CD4-positive, alpha-beta T cell treated with Interferon alpha-2 for 1 hour (primary cell): ENCODE measurements at regions not wholly inside any gene's neighbourhood (a gene's known extent, or its start where the extent isn't known, plus 50 kb on each side); places are given as distances from the start of the nearest gene placed in this dataset.

ENCODE experiments used
- DNase-seq, 2 donors: peaks; one replicate each; pipeline ENCODE4 v3.0.0-alpha.2; 2020 to 2022

DNA sequence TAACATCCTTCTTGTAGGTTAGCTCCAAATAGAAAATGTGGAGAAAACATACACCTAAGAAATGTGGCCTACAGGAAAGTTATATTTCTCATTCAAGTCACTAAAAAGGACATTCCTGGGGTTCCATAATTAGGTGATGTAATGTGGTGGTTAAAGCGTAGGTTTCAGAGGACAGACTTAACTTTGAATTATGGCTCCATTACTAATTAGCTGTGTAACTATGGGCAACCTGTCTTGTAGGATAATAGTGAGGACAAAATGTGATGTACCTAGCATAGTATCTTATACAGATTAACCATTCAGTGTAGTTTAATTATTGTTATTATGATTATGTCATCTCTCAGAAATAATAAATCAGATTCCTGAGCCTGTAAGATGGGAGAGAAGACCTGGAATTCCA lies 602.5 kb downstream of the TSN start:
- no peak for DNase-seq

DNA sequence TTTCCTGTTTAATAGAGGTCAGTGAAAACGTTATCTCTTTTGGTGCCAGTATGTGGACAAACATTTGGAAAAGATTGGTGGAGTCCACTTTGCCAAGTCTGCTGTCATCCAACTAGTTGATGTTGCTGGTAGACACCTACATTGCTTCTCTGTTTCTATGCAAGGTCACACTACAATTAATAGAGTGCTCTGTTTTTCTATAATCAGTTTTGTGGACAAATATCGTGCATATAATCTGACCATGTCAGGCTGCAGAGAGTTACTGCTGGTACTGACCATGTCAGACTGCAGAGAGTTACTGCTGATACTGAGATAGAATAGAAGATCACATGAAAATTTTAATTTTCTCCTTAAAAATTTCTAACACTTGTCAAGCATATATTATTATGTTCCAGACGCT lies 603.3 kb downstream of the TSN start:
- no peak for DNase-seq

DNA sequence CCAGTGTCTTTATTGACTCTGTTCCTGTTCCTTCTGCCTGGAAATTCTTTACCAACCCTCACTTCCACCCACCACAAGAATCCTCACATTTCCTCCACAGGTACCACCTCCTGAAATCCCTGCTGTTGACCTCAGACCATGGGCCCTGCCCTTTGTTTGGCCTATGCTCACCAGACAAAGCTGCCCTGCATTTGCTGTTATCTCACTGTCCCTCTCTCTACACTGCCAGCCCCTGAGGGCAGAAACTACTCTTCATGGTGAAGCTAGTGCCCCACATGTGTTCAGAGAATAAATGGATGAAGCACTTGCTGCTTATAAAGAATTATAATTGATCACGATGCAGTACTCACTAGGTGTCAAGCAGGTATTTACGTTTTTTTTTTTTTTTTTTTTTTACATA lies 608.4 kb downstream of the TSN start:
- DNase-seq = no peak

DNA sequence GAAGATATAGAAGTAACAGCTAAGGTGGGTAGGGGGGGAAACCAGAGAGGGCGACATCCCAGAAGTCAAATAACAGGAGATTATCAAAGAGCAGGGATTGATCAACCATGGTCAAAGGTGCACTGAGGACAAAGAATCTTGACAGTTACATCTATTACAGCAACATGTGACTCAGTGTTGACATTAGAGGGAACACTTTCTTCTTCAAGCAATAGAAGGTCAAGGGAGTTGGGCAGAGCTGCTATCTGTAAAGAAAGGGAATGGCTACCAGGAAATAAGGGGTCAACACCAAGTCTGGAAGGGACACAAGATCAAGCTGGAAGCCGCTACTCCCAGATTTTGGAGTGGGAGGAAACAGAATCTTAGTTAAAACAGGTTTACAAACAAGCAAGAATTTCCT lies 611.0 kb downstream of the TSN start:
- DNase-seq = no peak

DNA sequence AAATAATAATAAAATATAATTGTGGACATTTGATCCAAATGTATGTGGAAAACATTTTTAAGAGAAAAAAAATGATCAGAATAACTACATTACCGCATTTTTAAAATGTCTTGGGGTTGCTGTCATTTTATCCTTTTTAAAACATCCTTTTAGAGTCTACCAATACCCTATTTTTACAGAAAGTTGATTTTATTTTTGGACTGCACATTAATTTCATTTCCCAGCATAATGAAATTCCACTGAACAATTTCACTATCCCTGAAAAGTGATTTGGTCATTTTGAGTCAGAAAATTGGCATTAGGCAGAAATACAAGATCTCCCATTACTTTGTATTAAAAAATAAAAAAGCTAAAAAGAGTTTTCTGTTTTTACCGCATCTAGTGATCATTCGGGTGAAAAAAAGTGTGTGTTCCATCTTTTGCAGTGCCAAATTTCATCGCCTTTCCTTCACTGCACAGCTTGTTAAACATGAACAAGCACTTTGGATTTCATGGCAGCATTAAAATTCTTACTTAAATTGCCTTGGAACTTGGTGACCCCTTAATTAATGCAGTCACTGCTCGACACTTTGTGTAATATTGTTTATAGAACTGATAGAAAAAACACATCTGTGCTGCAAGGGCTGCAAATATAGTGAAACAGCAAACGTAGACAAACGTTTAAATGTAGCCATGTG lies 611.7 kb downstream of the TSN start:
- DNase-seq = no peak

DNA sequence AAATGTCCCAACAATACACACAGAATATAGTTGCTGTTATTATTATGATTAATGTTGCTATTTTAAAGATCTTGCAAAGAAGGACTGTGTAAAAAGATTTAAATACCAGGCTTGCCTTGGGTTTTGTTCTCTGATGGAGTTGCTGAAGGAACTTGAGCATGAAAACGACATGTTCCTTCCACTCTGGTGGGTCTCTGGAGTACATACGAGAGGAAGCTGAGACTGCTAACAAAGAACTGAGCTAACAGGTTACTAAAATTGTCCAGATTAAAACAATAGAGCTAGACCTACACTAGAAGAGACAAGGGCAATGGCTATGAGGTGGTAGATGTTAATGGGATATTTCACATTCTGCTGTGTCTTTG lies 612.2 kb downstream of the TSN start:
- DNase-seq = no peak

DNA sequence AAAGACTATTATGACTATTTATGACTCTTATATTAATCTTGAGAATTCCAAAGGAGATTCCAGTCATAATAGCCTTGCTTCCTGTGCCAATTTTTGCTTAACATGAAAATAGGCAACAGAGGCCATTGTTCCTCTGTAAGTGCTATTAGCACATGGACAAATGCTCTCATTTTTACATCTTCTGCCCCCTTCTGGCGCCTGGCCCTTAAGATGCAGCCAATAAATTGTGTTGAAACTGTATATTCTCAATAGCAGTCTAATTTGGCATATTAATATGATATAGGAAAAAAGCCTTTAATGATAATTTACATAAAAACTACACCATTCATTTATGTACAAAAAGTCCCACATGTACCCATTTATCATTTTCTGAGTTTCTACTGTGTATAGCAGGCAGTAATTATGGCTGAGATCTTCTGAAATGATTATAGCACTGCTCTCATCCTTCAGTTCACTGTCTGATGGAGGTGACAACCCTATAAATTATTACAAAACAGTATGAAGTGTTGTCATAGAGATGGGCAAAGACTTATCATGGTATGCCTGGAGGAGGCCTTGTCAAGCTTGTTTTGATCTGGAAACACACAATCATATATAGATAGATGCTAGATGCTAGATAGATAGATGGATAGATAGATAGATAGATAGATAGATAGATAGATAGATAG lies 613.3 kb downstream of the TSN start:
- no peak for DNase-seq

DNA sequence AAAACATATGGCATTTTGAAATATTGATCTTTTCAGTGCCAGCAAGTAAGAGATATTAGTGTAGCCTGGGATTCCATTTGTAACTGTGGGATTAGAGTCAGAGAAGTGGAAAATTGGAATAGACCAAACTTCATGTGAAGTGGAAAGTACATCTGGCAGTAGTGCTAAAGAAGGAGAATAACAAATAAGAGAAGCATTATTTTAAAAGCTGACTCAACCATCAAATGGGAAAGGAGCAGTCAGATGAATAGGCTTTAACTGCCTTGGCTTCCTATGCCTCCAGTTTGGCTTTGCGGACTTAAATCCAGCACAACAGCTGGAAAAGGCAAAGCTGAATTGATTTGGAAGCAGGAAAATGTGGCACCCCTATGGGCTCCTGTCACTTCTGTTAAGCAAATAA lies 623.1 kb downstream of the TSN start:
- no peak for DNase-seq

DNA sequence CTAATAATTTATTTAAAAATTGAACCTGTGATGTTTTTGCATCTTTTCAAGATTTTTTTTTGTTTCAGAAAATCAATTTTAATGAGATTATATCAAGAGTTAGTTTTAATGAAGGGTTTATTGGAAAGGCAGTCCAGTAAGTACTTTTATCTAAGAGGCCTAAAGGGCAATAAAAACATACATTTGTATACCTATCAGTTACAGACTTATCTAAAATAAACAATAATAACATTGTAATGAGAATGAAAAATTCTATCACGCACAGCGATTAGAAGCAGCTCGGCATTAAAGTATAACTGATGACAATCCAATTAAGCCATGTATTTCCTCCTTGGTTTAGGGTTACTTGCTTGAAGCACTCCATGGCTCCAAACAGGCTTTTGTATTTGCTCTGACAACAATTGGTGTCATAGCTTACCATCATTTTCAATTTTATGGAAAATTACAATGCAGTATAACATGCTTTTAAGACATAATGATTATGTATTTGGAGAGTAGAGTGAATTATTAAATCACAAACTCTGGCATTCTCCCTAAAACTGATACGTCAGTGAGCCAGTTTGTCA lies 629.4 kb downstream of the TSN start:
- DNase-seq = no peak

DNA sequence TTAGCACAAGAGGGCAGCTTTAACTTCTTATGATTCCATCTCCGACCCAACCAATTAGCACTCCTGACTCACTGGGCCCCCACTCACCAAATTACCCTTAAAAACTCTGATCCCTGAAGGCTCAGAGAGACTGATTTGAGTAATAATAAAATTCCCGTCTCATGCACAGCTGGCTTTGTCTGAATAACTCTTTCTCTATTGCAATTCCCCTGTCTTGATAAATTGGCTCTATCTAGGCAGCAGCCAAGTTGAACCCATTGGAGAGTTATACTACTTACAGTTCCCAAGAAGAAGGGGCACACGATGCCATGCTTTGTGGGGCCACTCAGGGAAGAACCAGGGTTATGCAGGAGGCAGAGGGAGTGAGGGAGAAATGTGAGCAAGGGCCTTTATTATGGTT lies 632.8 kb downstream of the TSN start:
- DNase-seq = no peak

DNA sequence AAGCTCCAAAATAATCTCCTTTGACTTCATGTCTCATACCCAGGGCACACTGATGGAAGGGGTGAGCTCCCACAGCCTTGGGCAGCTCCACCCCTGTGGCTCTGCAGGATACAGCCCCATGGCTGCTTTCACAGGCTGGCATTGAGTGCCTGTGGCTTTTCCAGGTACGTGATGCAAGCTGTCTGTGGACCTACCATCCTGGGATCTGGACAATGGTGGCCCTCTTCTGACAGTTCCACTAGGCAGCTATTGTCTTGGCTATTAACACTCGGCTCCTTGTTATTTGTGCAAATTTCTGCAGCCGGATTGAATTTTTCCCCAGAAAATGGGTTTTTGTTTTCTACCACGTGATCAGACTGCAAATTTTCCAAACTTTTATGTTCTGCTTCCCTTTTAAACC lies 634.2 kb downstream of the TSN start:
- no peak for DNase-seq

DNA sequence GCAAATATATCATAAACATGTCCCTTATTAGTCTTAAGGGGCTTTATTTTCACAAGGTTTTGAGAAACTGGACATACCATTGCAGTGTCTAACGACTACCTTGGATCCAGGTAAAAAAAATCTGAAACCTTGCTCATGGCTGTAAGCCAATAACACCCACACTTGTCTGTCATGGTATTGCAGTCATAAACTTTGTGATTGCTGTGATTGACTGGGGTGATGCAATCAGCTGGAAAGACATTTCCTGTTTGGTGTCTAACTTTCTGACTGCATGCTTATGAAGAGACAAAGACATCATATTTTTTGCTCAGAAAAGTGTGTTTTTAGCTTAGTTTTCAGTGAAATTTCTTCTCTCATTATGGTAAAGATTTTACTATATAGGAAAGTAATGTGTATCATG lies 635.0 kb downstream of the TSN start:
- no peak for DNase-seq

DNA sequence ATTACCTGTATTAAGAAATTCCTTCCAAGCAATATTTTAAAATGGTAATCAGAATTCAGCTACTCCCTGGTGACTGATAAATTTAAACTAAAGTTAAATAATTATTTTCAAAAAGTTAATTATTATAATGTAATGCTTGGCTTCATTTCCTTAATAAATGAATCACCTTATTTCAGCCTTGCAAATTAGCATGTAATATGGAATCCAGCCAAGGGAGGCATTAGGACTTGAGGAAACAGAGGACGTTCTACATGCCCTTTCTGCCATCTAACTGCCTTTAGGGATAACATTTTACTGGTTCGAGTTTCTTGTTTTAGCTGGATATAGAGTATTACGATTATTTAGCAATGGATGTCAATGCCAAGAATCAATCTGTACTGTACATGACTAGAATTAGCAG lies 636.3 kb downstream of the TSN start:
- no peak for DNase-seq

DNA sequence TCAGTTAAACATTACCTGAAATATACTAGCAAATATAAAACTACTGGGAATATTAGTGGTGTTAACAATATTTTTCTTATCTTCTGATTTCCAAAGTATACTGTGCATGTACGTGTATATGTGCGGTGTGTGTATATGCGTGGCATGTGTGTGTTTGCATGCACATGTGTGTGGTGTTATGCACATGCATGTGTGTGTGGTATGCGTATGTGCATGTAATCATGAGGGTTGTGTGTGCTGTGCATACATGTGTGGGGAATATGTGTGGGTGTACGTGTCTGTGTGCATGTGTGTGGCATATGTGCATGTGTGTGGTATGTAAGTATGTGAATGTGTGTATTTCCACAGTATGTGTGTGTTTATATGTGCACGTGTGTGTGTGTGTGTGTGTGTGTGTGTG lies 640.2 kb downstream of the TSN start:
- DNase-seq = no peak

DNA sequence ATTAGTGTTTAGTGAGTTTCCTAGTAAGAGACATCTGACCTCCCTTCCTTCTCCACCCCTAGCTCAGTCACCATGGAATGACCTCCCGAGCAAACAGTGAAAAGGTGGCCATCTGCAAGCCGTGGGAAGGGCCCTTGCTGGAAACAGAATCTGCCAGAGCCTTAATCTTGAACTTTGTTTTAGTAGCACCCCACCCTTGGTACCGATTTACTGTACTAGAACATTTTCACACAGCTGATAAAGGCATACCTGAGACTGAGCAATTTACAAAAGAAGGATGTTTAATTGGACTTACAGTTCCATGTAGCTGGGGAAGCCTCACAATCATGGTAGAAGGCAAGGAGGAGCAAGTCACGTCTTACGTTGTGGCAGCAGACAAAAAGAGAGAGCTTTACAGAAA lies 655.8 kb downstream of the TSN start:
- DNase-seq = no peak

DNA sequence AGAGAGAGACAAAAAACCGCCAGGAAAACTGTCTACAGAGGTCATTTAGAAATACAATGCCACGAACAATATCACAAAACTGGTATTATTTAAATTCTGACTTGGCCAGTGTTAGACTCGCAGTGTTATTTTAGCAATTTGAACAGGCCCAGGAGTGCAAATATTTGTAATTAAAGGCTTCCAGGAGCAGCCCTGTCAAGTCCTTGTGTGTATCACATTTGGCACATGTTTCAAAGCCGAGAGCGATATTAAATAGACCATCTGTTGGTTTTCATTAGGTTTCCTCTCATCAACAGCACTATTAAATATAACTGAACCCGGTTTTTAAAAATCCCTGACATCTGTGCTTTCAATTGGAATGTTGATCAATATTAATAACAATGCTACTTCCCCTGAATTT lies 656.9 kb downstream of the TSN start:
- no peak for DNase-seq

DNA sequence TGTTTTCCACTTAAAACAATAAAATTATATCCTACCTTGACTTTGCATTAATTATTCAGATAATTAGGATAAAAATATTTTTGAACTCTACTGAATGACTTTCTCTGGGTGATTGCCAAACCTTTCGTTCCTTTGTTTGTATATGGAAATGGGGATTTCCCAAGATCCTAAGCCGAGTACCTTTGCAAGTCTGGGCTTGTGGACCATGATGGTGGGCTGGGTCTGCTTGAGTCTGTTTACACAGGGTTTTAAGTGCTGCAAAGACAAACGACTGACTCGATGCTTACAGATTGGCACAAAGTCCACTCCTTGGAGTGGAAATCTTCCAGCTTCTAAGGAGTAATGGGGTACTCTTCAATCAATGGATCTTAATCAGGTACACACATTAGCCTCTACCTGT lies 659.5 kb downstream of the TSN start:
- DNase-seq = no peak

DNA sequence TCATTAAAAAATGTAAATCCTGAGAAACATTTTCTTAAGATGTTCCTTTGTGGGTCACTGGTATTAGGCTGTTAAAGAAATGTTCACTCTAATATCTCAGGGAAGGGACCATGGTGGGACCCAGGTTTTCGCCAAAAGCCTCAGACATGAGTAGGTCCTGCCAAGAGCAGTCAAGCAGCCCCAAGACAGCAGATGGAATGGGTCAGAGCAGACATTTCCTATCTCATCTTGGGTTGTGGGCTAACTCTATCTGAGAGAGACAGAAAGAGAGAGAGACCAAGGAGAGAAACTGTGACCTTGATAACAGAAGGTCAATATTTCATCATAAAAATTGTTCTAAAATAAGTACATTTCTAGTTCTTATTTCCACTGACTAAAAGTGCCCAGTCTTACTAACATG lies 661.7 kb downstream of the TSN start:
- no peak for DNase-seq

DNA sequence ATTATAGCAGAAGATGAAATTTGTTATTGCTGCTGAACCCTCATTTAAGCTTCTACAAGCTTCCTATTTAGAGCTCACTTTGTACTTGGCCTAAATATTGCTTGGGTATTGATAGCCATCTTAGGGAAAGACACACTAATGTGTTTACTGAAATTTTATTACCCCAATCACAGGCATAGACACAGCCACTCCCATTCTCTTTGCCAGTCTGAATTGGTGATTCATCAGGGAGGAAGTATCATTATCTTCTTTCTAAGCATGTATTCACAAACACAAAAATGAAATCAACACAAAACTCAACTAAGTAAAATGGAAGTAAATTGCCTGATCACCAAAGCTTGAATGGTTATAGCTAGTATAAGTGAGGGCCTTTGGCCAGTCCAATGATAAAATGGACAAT lies 666.3 kb downstream of the TSN start:
- DNase-seq = no peak

DNA sequence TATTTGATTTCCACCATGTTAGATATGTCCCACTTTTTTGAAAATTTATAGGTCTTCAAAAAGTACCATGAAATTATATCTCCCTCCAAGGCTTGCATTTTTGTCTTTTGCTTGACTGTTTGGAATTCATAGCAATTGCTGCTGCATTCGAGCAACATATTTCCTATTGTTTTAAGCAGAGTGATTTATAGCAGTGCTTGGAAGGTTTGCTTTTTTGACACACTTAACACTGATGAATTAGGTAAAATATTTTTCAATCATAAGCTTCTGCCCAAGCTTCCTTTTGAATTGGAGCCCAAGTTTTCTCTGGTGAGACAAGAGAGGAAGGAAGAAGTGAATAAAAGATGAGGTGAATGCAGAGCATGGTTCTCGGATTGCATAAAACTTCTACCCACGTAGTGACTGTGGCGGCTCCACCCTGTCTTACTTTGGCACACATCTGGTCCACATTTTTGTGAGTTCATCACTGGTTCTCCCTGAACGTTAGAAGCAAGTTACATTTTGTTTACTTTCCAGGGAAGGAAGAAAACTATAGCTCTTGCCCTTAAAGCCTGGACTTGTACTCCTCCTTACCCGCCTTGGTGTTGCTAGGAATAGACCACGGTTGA lies 667.0 kb downstream of the TSN start:
- DNase-seq = no peak

DNA sequence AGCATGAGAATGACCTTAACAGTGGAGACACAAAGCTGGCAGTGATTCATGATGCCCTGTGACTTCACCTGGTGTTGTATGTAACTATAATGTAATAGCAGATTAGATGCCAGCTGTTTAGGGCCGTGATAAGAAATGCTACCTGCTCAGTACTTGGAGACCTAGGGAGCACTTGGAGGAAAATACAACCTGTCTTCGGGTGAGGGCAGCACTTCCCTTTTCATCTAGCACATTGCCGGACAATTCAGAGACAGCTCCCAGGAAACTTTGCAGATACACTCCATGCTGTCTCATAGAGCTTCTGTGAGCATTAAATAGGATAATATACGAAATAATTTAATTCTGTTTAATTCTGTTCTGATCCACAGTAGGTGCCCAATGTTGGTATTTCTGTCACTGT lies 668.5 kb downstream of the TSN start:
- DNase-seq = no peak

DNA sequence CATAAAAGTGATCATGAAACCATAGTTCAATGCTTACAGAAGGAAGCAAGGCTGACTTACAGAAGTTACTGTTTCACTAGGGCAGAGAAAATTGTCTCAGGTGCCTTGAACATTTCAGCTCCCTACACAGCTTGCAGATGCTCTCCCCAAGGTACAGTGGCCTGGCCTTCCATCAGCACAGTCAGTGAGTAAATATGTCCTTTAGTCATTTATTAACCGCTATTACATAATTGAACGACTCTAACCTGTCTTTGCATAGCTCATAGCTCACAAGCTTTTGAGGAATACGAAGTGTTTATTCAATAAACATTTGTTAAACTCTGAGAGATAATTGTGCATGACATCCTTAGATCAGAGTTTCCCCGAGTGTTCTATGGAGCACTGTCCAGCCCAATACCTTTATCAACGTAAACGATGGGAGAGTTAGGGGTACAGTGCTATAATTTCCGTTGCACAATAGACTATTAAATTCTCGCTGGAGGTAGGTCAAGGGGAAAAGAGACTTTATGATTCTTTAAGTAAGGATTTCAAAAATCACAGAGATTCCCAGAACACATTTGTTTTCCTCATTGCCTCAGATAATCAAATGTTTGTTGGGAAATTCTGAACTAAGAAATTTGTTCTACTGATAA lies 677.8 kb downstream of the TSN start:
- DNase-seq = no peak

DNA sequence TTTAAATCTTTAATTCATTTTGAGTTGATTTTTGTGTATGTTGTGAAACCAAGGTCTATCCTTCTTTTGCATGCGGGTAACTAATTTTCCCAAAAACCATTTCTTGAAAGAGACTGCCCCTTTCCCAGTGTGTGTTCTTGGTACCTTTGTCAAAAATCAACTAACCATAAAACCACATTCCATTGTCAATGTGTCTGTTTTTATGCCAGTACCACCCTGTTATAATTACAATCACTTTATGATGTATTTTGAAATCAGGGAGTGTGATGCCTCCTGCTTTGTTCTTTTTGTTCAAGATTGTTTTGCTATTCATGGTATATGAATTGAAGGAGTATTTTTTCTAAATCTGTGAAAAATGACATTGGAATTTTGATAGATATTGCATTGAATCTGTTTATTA lies 689.6 kb downstream of the TSN start:
- no peak for DNase-seq

DNA sequence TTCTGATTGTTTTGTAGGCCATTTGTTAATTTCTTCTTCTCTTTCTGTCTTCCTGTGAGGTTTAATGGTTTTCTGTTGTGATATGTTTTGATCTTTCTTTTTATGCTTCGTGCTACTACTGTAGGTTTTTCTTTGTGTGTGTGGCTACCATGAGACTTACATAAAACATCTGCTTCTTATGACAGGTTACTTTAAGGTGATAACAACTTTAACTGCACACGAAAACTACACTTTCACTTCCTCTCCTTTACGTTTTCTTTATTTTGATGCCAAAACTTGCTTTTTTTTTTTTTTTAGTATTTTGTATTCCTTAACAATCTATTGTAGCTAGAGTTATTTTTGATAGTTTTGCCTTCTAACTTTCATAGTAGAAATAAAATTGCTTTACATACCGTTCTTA lies 691.3 kb downstream of the TSN start:
- no peak for DNase-seq
